ENCODE measurements at regions not wholly inside any gene's neighbourhood (a gene's known extent, or its start where the extent isn't known, plus 50 kb on each side); places are given as distances from the start of the nearest gene placed in this dataset.
A peak's percentile ranks its signal among the peaks of the same experiment; 100 is the strongest.

DNA sequence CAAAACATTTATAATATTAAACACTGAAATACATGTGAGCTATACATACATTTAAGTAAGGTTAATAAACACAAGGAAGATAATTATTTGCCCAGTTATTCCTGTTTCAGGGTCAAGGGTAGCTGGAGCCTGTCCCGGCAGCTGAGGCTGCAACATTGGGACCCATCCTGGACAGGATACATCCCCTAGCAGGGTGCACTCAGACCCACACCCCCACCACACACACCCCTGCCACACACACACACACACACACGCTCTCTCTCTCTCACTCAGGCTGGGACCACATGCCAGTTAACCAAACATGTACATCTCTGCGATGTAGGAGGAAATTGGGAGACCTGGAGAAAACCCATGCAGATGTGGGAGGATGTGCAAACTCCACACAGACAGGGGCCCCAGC lies 112.6 kb upstream of the TMCC3 start:
- Histone ChIP-seq H3K36me3 (ENCODE audit: control insufficient read depth in 1 of 2, insufficient read depth in 2 of 2, low read length in 1 of 2) (no peaks in the 10 kb centered on the region), H3K9me3 (ENCODE audit: control insufficient read depth, low read length) (no peaks in the 10 kb centered on the region), H3K27ac (ENCODE audit: low read depth in 1 of 2, low read length in 2 of 2) (no peak overlapping the region), H3K4me1 (ENCODE audit: control insufficient read depth in 1 of 2, insufficient read depth in 2 of 2, low read length in 2 of 2) (no peaks in the 10 kb centered on the region), H3K4me3 (ENCODE audit: low read length in 2 of 2) (no peak overlapping the region), H3K27me3 (ENCODE audit: control insufficient read depth in 1 of 2, insufficient read depth in 2 of 2, low read length in 1 of 2) (no peaks in the 10 kb centered on the region)
- 83 to 90% methylated on average over 3 of the region's 3 CpGs for WGBS, 2 donors
- no peak for ATAC-seq (ENCODE audit: low FRiP score)
- intact Hi-C loops (cut with DNase I): loop anchor here (5.0 to 10.0 kb wide), 2 partner anchors 216 to 218 kb away; no protein-coding TSS in a partner anchor
- no peak for DNase-seq

DNA sequence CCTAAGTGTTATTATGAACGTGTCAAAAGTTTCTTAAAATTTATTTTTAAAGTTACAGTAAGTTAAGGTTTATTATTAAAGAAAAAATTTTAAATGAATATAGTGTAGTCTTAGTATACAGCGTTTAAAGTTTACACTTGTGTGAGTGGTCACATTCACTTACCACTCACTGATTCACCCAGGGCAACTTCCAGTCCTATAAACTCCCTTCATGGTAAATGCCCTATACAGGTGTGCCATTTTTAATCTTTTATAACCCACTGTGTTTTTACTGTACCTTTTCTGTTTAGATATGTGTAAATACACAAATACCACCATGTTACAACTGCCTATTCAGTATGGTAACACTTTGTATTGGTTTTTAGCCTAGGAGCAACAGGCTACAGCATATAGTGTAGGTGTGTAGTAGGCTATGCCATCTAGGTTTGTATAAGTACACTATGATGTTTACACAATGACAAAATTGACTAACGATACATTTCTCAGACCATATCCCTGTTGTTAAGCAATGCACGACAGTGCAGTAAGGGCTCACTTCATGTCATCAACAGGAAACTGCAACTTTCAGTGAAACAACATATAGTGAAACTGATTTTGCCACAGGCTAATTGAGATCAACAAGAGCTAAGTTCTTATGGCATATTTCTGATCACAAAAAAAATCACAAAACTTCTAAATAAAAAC lies 112.0 kb upstream of the TMCC3 start:
- DNase-seq (no peak), ATAC-seq (ENCODE audit: low FRiP score) (no peak)
- H3K27ac ChIP-seq (ENCODE audit: low read depth in 1 of 2, low read length in 2 of 2): no peak overlapping the region
- no peaks in the 10 kb centered on the region for H3K9me3 ChIP-seq (ENCODE audit: control insufficient read depth, low read length)
- H3K27me3 ChIP-seq (ENCODE audit: control insufficient read depth in 1 of 2, insufficient read depth in 2 of 2, low read length in 1 of 2): no peaks in the 10 kb centered on the region
- no peaks in the 10 kb centered on the region for H3K36me3 ChIP-seq (ENCODE audit: control insufficient read depth in 1 of 2, insufficient read depth in 2 of 2, low read length in 1 of 2)
- intact Hi-C loops (cut with DNase I): loop anchor here (5.0 to 10.0 kb wide), 2 partner anchors 215 to 218 kb away; no protein-coding TSS in a partner anchor
- 83% methylated on average over 4 of the region's 4 CpGs for WGBS, 2 donors
- no peaks in the 10 kb centered on the region for H3K4me1 ChIP-seq (ENCODE audit: control insufficient read depth in 1 of 2, insufficient read depth in 2 of 2, low read length in 2 of 2)
- H3K4me3 ChIP-seq (ENCODE audit: low read length in 2 of 2): no peak overlapping the region

- Histone ChIP-seq H3K36me3 (ENCODE audit: control insufficient read depth in 1 of 2, insufficient read depth in 2 of 2, low read length in 1 of 2) (no peaks in the 10 kb centered on the region), H3K9me3 (ENCODE audit: control insufficient read depth, low read length) (no peaks in the 10 kb centered on the region), H3K27ac (ENCODE audit: low read depth in 1 of 2, low read length in 2 of 2) (no peak overlapping the region), H3K4me1 (ENCODE audit: control insufficient read depth in 1 of 2, insufficient read depth in 2 of 2, low read length in 2 of 2) (no peaks in the 10 kb centered on the region), H3K4me3 (ENCODE audit: low read length in 2 of 2) (no peak overlapping the region), H3K27me3 (ENCODE audit: control insufficient read depth in 1 of 2, insufficient read depth in 2 of 2, low read length in 1 of 2) (no peaks in the 10 kb centered on the region)
- DNase-seq (no peak), ATAC-seq (ENCODE audit: low FRiP score) (no peak)
- 76 to 79% methylated on average over 3 of the region's 3 CpGs for WGBS, 2 donors
- intact Hi-C loops (cut with DNase I): loop anchor here (5.0 to 10.0 kb wide), 2 partner anchors 214 to 217 kb away; no protein-coding TSS in a partner anchor
Measured at GRCh38 chr12:94761559-94761958, 111.2 kb upstream of the TMCC3 start.

DNA sequence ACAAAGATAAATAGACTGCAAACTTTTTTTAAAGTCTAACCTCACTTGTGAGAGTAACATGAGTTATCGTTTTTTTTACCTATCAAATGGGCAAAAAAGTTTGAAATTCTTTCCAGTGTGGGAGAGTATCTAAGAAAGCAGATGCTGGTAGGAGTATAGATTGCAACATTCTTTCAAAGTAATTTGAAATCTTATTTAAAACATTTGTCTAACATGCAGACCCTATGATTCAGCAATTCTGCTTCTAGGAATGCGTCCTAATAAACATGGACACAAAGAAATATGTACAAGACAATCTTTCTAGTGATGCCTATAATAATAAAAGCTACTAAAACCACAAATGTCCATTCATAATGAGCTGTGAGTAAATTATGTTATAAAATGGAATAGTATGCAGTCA lies 110.4 kb upstream of the TMCC3 start:
- Histone ChIP-seq H3K4me1 (ENCODE audit: control insufficient read depth in 1 of 2, insufficient read depth in 2 of 2, low read length in 2 of 2) (no peaks in the 10 kb centered on the region), H3K36me3 (ENCODE audit: control insufficient read depth in 1 of 2, insufficient read depth in 2 of 2, low read length in 1 of 2) (no peaks in the 10 kb centered on the region), H3K27me3 (ENCODE audit: control insufficient read depth in 1 of 2, insufficient read depth in 2 of 2, low read length in 1 of 2) (no peaks in the 10 kb centered on the region), H3K27ac (ENCODE audit: low read depth in 1 of 2, low read length in 2 of 2) (no peak overlapping the region), H3K9me3 (ENCODE audit: control insufficient read depth, low read length) (no peaks in the 10 kb centered on the region), H3K4me3 (ENCODE audit: low read length in 2 of 2) (no peak overlapping the region)
- intact Hi-C loops (cut with DNase I): loop anchor here (5.0 to 10.0 kb wide), 2 partner anchors 213 to 216 kb away; no protein-coding TSS in a partner anchor
- 58 to 75% methylated on average over 2 of the region's 2 CpGs for WGBS, 2 donors
- DNase-seq (no peak), ATAC-seq (ENCODE audit: low FRiP score) (no peak)

GRCh38 chr12:94756789-94757188 lies 106.4 kb upstream of the TMCC3 start:
- H3K9me3 ChIP-seq (ENCODE audit: control insufficient read depth, low read length): no peaks in the 10 kb centered on the region
- 68 to 70% methylated on average over 2 of the region's 2 CpGs for WGBS, 2 donors
- no peaks in the 10 kb centered on the region for H3K36me3 ChIP-seq (ENCODE audit: control insufficient read depth in 1 of 2, insufficient read depth in 2 of 2, low read length in 1 of 2)
- intact Hi-C loops (cut with DNase I): no loop called here
- ATAC-seq (ENCODE audit: low FRiP score) (no peak), DNase-seq (no peak)
- no peaks in the 10 kb centered on the region for H3K4me1 ChIP-seq (ENCODE audit: control insufficient read depth in 1 of 2, insufficient read depth in 2 of 2, low read length in 2 of 2)
- H3K27me3 ChIP-seq (ENCODE audit: control insufficient read depth in 1 of 2, insufficient read depth in 2 of 2, low read length in 1 of 2): no peaks in the 10 kb centered on the region
- H3K4me3 ChIP-seq (ENCODE audit: low read length in 2 of 2): no peak overlapping the region
- no peak overlapping the region for H3K27ac ChIP-seq (ENCODE audit: low read depth in 1 of 2, low read length in 2 of 2)

DNA sequence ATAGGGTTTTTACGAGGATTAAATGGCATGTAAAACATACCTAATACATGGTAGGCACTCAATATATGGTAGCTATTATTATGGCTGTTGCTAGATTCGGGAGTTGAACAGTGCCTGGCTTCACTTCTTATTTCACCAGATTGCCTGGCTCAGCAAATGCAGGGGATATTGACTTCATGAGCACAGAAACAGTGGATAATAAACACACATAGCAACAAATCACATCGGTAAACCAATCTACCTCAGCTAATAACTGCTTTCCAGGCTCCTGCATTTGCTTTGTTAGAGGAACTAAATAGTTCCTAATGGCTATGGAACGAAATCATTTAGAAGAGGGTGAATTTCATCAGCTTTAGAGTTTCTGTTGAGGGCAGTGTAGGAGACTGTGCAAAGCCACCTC lies 105.2 kb upstream of the TMCC3 start:
- Histone ChIP-seq H3K27me3 (ENCODE audit: control insufficient read depth in 1 of 2, insufficient read depth in 2 of 2, low read length in 1 of 2) (no peaks in the 10 kb centered on the region), H3K27ac (ENCODE audit: low read depth in 1 of 2, low read length in 2 of 2) (no peak overlapping the region), H3K4me1 (ENCODE audit: control insufficient read depth in 1 of 2, insufficient read depth in 2 of 2, low read length in 2 of 2) (no peaks in the 10 kb centered on the region), H3K36me3 (ENCODE audit: control insufficient read depth in 1 of 2, insufficient read depth in 2 of 2, low read length in 1 of 2) (no peaks in the 10 kb centered on the region), H3K9me3 (ENCODE audit: control insufficient read depth, low read length) (no peaks in the 10 kb centered on the region), H3K4me3 (ENCODE audit: low read length in 2 of 2) (no peak overlapping the region)
- intact Hi-C loops (cut with DNase I): no loop called here
- 93% methylated on average over 4 of the region's 4 CpGs for WGBS, 2 donors
- ATAC-seq (ENCODE audit: low FRiP score) (no peak), DNase-seq (no peak)

- Histone ChIP-seq H3K27ac (ENCODE audit: low read depth in 1 of 2, low read length in 2 of 2) (no peak overlapping the region), H3K4me3 (ENCODE audit: low read length in 2 of 2) (no peak overlapping the region), H3K36me3 (ENCODE audit: control insufficient read depth in 1 of 2, insufficient read depth in 2 of 2, low read length in 1 of 2) (no peaks in the 10 kb centered on the region), H3K9me3 (ENCODE audit: control insufficient read depth, low read length) (no peaks in the 10 kb centered on the region), H3K27me3 (ENCODE audit: control insufficient read depth in 1 of 2, insufficient read depth in 2 of 2, low read length in 1 of 2) (no peaks in the 10 kb centered on the region), H3K4me1 (ENCODE audit: control insufficient read depth in 1 of 2, insufficient read depth in 2 of 2, low read length in 2 of 2) (no peaks in the 10 kb centered on the region)
- intact Hi-C loops (cut with DNase I): loop anchor here in 1 of 2 donors (5.0 kb wide), 1 partner anchor 202 kb away; no protein-coding TSS in a partner anchor
- no peak for ATAC-seq (ENCODE audit: low FRiP score)
- no peak for DNase-seq
Measured at GRCh38 chr12:94754653-94755052, 104.3 kb upstream of the TMCC3 start.

- H3K4me1 ChIP-seq (ENCODE audit: control insufficient read depth in 1 of 2, insufficient read depth in 2 of 2, low read length in 2 of 2): no peaks in the 10 kb centered on the region
- intact Hi-C loops (cut with DNase I): loop anchor here in 1 of 2 donors (5.0 kb wide), 1 partner anchor 201 kb away; no protein-coding TSS in a partner anchor
- H3K36me3 ChIP-seq (ENCODE audit: control insufficient read depth in 1 of 2, insufficient read depth in 2 of 2, low read length in 1 of 2): no peaks in the 10 kb centered on the region
- ATAC-seq (ENCODE audit: low FRiP score): peak; percentile 54
- H3K9me3 ChIP-seq (ENCODE audit: control insufficient read depth, low read length): no peaks in the 10 kb centered on the region
- no peak overlapping the region for H3K4me3 ChIP-seq (ENCODE audit: low read length in 2 of 2)
- no peaks in the 10 kb centered on the region for H3K27me3 ChIP-seq (ENCODE audit: control insufficient read depth in 1 of 2, insufficient read depth in 2 of 2, low read length in 1 of 2)
- 72 to 74% methylated on average over 7 of the region's 7 CpGs for WGBS, 2 donors
- no peak for DNase-seq
- no peak overlapping the region for H3K27ac ChIP-seq (ENCODE audit: low read depth in 1 of 2, low read length in 2 of 2)
Measured at GRCh38 chr12:94753036-94753679, 102.8 kb upstream of the TMCC3 start.

DNA sequence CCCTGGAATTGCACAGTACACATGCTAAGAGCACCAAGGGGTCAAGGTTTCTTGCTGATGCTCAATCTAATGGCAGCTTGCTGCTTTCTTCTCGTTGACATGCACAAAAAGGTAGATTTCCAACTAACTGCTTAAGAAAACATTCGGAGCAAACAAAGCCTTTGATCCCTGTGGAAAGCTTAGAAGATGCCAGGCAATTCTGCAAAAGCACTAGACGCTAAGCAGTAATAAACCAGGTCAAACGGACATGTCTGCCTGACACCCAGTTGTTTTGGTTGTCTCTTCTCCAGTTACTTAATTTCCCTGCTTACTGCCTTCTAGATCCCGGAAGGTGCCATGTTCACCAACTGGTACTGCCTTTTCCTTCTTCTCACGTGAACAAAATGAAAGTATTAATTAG lies 100.5 kb upstream of the TMCC3 start:
- intact Hi-C loops (cut with DNase I): loop anchor here in 1 of 2 donors (5.0 kb wide), 1 partner anchor 199 kb away; no protein-coding TSS in a partner anchor
- 85 to 92% methylated on average over 6 of the region's 6 CpGs for WGBS, 2 donors
- ATAC-seq (ENCODE audit: low FRiP score): no peak

More for the DNA sequence above, 100.5 kb upstream of the TMCC3 start:
- no peaks in the 10 kb centered on the region for H3K36me3 ChIP-seq (ENCODE audit: control insufficient read depth in 1 of 2, insufficient read depth in 2 of 2, low read length in 1 of 2)
- H3K4me1 ChIP-seq (ENCODE audit: control insufficient read depth in 1 of 2, insufficient read depth in 2 of 2, low read length in 2 of 2): no peaks in the 10 kb centered on the region
- H3K4me3 ChIP-seq (ENCODE audit: low read length in 2 of 2): no peak overlapping the region
- no peaks in the 10 kb centered on the region for H3K27me3 ChIP-seq (ENCODE audit: control insufficient read depth in 1 of 2, insufficient read depth in 2 of 2, low read length in 1 of 2)
- H3K27ac ChIP-seq (ENCODE audit: low read depth in 1 of 2, low read length in 2 of 2): no peak overlapping the region
- H3K9me3 ChIP-seq (ENCODE audit: control insufficient read depth, low read length): no peaks in the 10 kb centered on the region
- no peak for DNase-seq
